Right lobe of liver (tissue), 6 donors: ENCODE measurements at regions not wholly inside any gene's neighbourhood (a gene's known extent, or its start where the extent isn't known, plus 50 kb on each side); places are given as distances from the start of the nearest gene placed in this dataset.
A peak's percentile ranks its signal among the peaks of the same experiment; 100 is the strongest.
"Not testable (repeated sequence)": the region's sequence is repeated elsewhere in the genome, so short reads cannot be mapped to it uniquely, and the experiment has no call there.

Source experiments
- ATAC-seq, 4 donors: fragments of 200-7000 bp; cut with Tn5 transposase; one replicate each; pipeline ENCODE4 v1.9.1; 2020; ENCODE audit warnings: mild to moderate bottlenecking in 4 of 4, moderate library complexity in 4 of 4
- DNase-seq, 3 donors: peaks; one replicate each; pipeline ENCODE4 v3.0.0-alpha.2; 2020
- H3K27ac ChIP-seq, 3 donors: fragments of 200-600 bp; one replicate each; pipeline ENCODE4 v1.8.0; 2022
- H3K27me3 ChIP-seq, 2 donors: fragments of 200-600 bp; one replicate each; pipeline ENCODE4 v1.8.0; 2022
- H3K36me3 ChIP-seq, 4 donors: fragments of 200-600 bp; sonication (generic) in 1 of 4; one replicate each; pipeline versions ENCODE4 v1.5.1 to v1.8.0; 2017 to 2022; ENCODE audit warnings: control low read depth in 1 of 4
- H3K4me1 ChIP-seq, 4 donors: fragments of 200-600 bp; sonication (generic) in 1 of 4; one replicate each; pipeline versions ENCODE4 v1.5.1 to v1.8.0; 2017 to 2022; ENCODE audit warnings: control low read depth in 1 of 4
- H3K4me3 ChIP-seq, 3 donors: fragments of 200-600 bp; one replicate each; pipeline ENCODE4 v1.8.0; 2022
- H3K9me3 ChIP-seq, 4 donors: fragments of 200-600 bp; sonication (generic) in 1 of 4; one replicate each; pipeline versions ENCODE4 v1.5.1 to v1.8.0; 2017 to 2022; ENCODE audit warnings: control low read depth in 1 of 4
- CTCF ChIP-seq, 4 donors: fragments of 200-600 bp in 3 of 4; fragments of 450-650 bp in 1 of 4; IDR thresholded peaks; one replicate each; pipeline versions ENCODE4 v1.5.1 to v1.8.0; 2016 to 2022; ENCODE audit warnings: antibody characterized with exemption in 4 of 4, mild to moderate bottlenecking in 2 of 4
- POLR2A ChIP-seq: fragments of 450-650 bp; IDR thresholded peaks from one replicate; pipeline ENCODE4 v1.6.1; 2017; ENCODE audit warnings: antibody characterized with exemption, mild to moderate bottlenecking
- WGBS: methylation state at CpG from one replicate; pipeline ENCODE4 v1.1.6; 2018; ENCODE audit warnings: low coverage, low lambda C conversion rate; ENCODE audit not compliant: insufficient coverage; ENCODE audit errors: missing lambda C conversion rate; 5-methylcytosine and 5-hydroxymethylcytosine counted together
- intact Hi-C, 2 donors: fragments of 100-400 bp; cut with DNase I; formaldehyde crosslinking; loops; one replicate each; pipeline versions ENCODE4 v1.11.2 to v1.14.1; 2022
- donor health status: DM: no; HTN: yes; CAD: no.
- donor health status: DM: no; HTN: no; CAD: no.
- donor health status: DM: no; HTN: no; CAD: no.
- donor health status: DM: no; HTN: yes; CAD: no.
- donor health status: DM: no; HTN: yes; CAD: no.

DNA sequence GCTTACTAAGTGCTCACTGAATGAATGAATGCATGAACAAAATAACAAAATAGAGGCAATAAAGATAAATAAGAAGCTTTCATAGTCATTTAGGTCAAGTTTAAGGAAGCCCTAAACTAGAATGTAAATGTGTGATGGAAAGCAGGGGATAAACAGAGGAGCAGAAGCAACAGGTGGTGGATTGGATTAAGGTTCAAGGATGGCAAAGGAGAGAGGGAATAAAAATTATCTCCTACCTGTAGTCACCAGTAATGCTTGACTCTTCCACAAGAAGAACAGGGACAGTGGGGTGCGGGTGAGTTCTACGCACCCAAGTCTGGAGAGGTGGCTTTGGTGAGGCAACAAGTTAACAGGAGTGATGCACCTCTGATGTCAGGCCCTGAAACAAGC is 212.4 kb downstream of the ZIC5 start:
- Histone ChIP-seq H3K27me3 (no peaks in the 10 kb centered on the region), H3K27ac (no peak overlapping the region), H3K36me3 (no peaks in the 10 kb centered on the region), H3K9me3 (peaks cover 0 to 3% (median 0%) of the 10 kb centered on the region in 4 donors), H3K4me3 (no peak overlapping the region), H3K4me1 (no peaks in the 10 kb centered on the region)
- TF ChIP-seq CTCF (IDR thresholded peaks at IDR 0.05) (no peak), POLR2A (no peak)
- 100% methylated on average over 2 of the region's 2 CpGs for WGBS
- intact Hi-C loops: no loop called here
- DNase-seq: no peak
- no peak for ATAC-seq

DNA sequence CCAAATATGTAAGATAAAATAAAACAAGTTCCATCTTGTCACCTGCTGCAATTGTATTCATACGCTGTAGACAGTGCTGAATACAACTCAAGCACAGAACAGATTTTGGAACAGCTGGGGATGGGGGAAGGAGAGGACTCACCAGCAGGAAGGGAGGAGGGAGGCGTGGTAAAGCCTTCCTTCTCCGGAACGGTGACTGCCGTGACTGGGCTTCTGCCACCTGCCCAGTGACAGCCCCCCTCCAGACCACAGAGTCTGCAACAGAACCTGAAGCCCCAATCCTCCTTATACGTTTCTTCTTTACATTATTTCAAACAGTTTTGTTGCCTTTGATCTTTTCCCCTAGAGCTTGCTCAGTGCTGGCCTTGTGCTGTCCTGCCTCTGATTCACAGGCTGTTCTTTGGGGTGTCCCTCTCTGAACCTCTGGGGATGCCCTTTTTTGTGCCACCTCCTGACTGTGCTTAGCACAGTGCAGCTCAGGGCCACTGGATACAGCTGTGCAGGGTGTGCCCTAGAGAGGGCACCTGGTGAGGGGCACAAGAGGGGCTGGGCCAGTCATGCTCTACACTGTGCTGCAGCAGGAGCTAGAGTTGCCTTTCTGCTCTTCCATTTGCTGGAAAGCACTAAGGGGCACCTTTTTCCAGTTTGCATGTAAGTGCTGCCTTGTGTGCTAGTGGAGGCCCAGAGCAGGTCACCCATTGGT is 213.0 kb downstream of the ZIC5 start:
- H3K4me1 ChIP-seq: no peaks in the 10 kb centered on the region
- H3K36me3 ChIP-seq: no peaks in the 10 kb centered on the region
- TF ChIP-seq POLR2A: no peak
- no peak for TF ChIP-seq CTCF (IDR thresholded peaks at IDR 0.05)
- no peaks in the 10 kb centered on the region for H3K27me3 ChIP-seq
- no peak overlapping the region for H3K4me3 ChIP-seq
- H3K27ac ChIP-seq: no peak overlapping the region
- intact Hi-C loops: no loop called here
- peak in 1 of 4 donors; percentile 23 for ATAC-seq
- 76% methylated on average over 6 of the region's 6 CpGs for WGBS
- peaks cover 0 to 3% (median 0%) of the 10 kb centered on the region in 4 donors for H3K9me3 ChIP-seq
- DNase-seq: no peak

GRCh38 chr13:99757756-99758459 is 213.7 kb downstream of the ZIC5 start:
- H3K36me3 ChIP-seq: no peaks in the 10 kb centered on the region
- peaks cover 0 to 3% (median 0%) of the 10 kb centered on the region in 4 donors for H3K9me3 ChIP-seq
- H3K4me3 ChIP-seq: no peak overlapping the region
- TF ChIP-seq POLR2A (no peak), CTCF (IDR thresholded peaks at IDR 0.05) (no peak)
- no peak for ATAC-seq
- no peak for DNase-seq
- no peak overlapping the region for H3K27ac ChIP-seq
- no peaks in the 10 kb centered on the region for H3K4me1 ChIP-seq
- intact Hi-C loops: no loop called here
- 88% methylated on average over 8 of the region's 8 CpGs for WGBS
- no peaks in the 10 kb centered on the region for H3K27me3 ChIP-seq

DNA sequence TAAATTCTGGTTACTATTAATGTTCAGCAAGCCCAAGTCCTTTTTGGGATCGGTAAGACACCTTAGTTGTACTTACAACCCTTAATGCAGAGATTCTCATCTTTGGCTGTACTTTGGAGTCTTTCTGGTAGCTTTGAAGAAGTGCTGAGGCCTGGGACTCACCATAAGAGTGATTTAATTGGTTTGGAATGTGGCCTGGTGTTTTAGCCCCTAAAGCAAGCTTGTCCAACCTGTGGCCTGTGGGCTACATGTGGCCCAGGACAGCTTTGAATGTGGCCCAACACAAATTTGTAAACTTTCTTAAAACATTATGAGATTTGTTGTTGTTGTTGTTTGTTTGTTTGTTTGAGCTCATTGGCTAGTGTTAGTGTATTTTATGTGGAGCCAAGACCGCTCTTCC is 215.3 kb downstream of the ZIC5 start:
- Histone ChIP-seq H3K4me3 (no peak overlapping the region), H3K9me3 (peaks cover 0 to 3% (median 0%) of the 10 kb centered on the region in 4 donors), H3K27me3 (no peaks in the 10 kb centered on the region), H3K36me3 (no peaks in the 10 kb centered on the region), H3K27ac (no peak overlapping the region), H3K4me1 (peaks cover 0 to 10% (median 3%) of the 10 kb centered on the region in 4 donors)
- intact Hi-C loops: no loop called here
- ATAC-seq (no peak), DNase-seq (no peak)
- WGBS: 93% methylated on average over 2 of the region's 2 CpGs
- TF ChIP-seq POLR2A (no peak), CTCF (IDR thresholded peaks at IDR 0.05) (no peak)

GRCh38 chr13:99754750-99755149 is 216.8 kb downstream of the ZIC5 start:
- intact Hi-C loops, H3K4me3 ChIP-seq, H3K9me3 ChIP-seq, H3K36me3 ChIP-seq, H3K27me3 ChIP-seq, H3K27ac ChIP-seq, ATAC-seq, DNase-seq: not testable (repeated sequence)
- WGBS: 90% methylated on average over 18 of the region's 18 CpGs
- H3K4me1 ChIP-seq: peaks cover 0 to 12% (median 3%) of the 10 kb centered on the region in 4 donors
